ENCODE measurements at regions not wholly inside any gene's neighbourhood (a gene's known extent, or its start where the extent isn't known, plus 50 kb on each side); places are given as distances from the start of the nearest gene placed in this dataset.

DNA sequence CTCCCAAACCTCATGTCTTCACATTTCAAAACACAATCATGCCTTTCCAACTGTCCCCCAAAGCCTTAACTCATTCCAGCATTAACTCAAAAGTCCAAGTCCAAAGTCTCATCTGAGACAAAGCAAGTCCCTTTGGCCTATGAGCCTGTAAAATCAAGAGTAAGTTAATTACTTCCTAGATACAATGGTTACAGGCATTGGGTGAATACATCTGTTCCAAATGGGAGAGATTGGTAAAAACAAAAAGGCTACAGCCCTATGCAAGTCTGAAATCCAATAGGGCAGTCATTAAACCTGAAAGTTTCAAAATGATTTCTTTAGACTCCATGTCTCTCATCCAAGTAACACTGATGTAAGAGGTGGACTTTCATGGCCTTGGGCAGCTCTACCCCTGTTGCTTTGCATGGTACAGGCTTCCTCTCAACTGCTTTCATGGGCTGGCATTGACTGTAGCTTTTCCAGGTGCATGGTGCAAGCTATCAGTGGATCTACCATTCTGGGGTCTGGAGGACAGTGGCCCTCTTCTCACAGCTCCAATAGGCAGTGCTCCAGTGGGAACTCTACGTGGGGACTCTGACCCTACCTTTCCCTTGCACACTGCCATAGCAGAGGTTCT is 55.0 kb upstream of the PLSCR4 start:
- DNase-seq (ENCODE audit: low read depth in 2 of 2), result no peak
- H3K4me3 ChIP-seq (replicated peaks in 1 of 2; ENCODE audit: low read depth in 2 of 2, low read length in 2 of 2), result no peak overlapping the region
- TF ChIP-seq, protein P1, sequence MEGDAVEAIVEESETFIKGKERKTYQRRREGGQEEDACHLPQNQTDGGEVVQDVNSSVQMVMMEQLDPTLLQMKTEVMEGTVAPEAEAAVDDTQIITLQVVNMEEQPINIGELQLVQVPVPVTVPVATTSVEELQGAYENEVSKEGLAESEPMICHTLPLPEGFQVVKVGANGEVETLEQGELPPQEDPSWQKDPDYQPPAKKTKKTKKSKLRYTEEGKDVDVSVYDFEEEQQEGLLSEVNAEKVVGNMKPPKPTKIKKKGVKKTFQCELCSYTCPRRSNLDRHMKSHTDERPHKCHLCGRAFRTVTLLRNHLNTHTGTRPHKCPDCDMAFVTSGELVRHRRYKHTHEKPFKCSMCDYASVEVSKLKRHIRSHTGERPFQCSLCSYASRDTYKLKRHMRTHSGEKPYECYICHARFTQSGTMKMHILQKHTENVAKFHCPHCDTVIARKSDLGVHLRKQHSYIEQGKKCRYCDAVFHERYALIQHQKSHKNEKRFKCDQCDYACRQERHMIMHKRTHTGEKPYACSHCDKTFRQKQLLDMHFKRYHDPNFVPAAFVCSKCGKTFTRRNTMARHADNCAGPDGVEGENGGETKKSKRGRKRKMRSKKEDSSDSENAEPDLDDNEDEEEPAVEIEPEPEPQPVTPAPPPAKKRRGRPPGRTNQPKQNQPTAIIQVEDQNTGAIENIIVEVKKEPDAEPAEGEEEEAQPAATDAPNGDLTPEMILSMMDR (IDR thresholded peaks at IDR 0.05; ENCODE audit: low read depth, low read length), result no peak

DNA sequence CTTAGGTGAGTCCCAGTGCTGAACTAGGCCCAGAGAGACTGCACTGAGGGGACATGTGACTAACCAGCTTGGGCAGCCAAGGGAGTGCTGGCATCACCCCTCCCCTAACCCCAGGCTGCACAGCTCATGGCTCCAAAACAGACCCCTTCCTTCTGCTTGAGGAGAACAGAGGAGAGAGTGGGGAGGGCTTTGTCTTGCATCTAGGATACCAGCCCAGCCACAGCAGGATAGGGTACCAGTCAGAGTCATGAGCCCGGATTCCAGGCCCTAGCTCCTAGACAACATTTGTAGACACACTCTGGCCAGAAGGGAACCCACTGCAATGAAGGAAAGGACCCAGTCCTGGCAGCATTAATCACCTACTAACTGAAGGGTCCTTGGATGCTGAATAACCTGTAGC is 49.9 kb upstream of the PLSCR4 start:
- DNase-seq (ENCODE audit: low read depth in 2 of 2), result no peak
- H3K4me3 ChIP-seq (replicated peaks in 1 of 2; ENCODE audit: low read depth in 2 of 2, low read length in 2 of 2), result no peak overlapping the region
- TF ChIP-seq, protein P1 (IDR thresholded peaks at IDR 0.05; ENCODE audit: low read depth, low read length), result no peak
